ENCODE measurements at regions not wholly inside any gene's neighbourhood (a gene's known extent, or its start where the extent isn't known, plus 50 kb on each side); places are given as distances from the start of the nearest gene placed in this dataset.

- TF ChIP-seq ZNF184 (CRISPR knock-in tag; IDR thresholded peaks at IDR 0.05), result no peak
- no peak for TF ChIP-seq CTCF (IDR thresholded peaks at IDR 0.05 in 2 of 3, conservative IDR thresholded peaks at IDR 0.05 in 1 of 3; ENCODE audit: insufficient read depth in 2 of 3, low read depth in 1 of 3, low read length in 3 of 3)
- no peak for TF ChIP-seq NR2F6 (CRISPR knock-in tag; IDR thresholded peaks at IDR 0.05)
- TF ChIP-seq KDM1A (IDR thresholded peaks at IDR 0.05), result no peak
- no peak for TF ChIP-seq ATF6 (CRISPR knock-in tag; IDR thresholded peaks at IDR 0.05)
- TF ChIP-seq ZNF431 (CRISPR knock-in tag; IDR thresholded peaks at IDR 0.05), result no peak
- no peak for TF ChIP-seq POLR2A (conservative IDR thresholded peaks at IDR 0.05)
- no peak for TF ChIP-seq SNAPC5 (CRISPR knock-in tag; IDR thresholded peaks at IDR 0.05)
- no peak for TF ChIP-seq HNRNPUL1 (IDR thresholded peaks at IDR 0.05; ENCODE audit: low read length)
- TF ChIP-seq ESRRA (IDR thresholded peaks at IDR 0.05; ENCODE audit: borderline replicate concordance, low read depth), result no peak
- TF ChIP-seq TRIM24 (IDR thresholded peaks at IDR 0.05), result no peak
- no peak for TF ChIP-seq KLF6 (CRISPR knock-in tag; IDR thresholded peaks at IDR 0.05; ENCODE audit: borderline replicate concordance)
Observed at GRCh38 chr6:3926150-3926482, 76.9 kb downstream of the FAM50B start.
